Neural cell (in vitro differentiated cells): ENCODE measurements at regions not wholly inside any gene's neighbourhood (a gene's known extent, or its start where the extent isn't known, plus 50 kb on each side); places are given as distances from the start of the nearest gene placed in this dataset.

ENCODE experiments used
- H2AFZ ChIP-seq: fragments of 200-600, 300-800 bp; sonication (generic), shearing (Covaris generic); 2 replicates; pipeline ENCODE4 v1.6.0; 2014; ENCODE audit warnings: low read depth, mild to moderate bottlenecking, antibody characterized with exemption, low read length, moderate library complexity
- H3F3A ChIP-seq: fragments of 200-600 bp; shearing (Covaris generic); 2 replicates; pipeline ENCODE4 v1.6.1; 2016; ENCODE audit warnings: mild to moderate bottlenecking, moderate library complexity, mixed read lengths, antibody characterized with exemption, low read length; ENCODE audit not compliant: insufficient read depth, poor library complexity, severe bottlenecking
- H3K27ac ChIP-seq: fragments of 200-600, 300-800 bp; sonication (generic), shearing (Covaris generic); 2 replicates; pipeline ENCODE4 v1.5.1; 2014; ENCODE audit warnings: mild to moderate bottlenecking, low read length, moderate library complexity
- H3K27me3 ChIP-seq: fragments of 300-800, 200-600 bp; sonication (generic), shearing (Covaris generic); 2 replicates; pipeline ENCODE4 v1.6.0; 2014; ENCODE audit warnings: mild to moderate bottlenecking, low read depth, low read length, moderate library complexity; ENCODE audit not compliant: insufficient read depth
- H3K36me3 ChIP-seq: fragments of 300-800, 200-600 bp; sonication (generic), shearing (Covaris generic); 2 replicates; pipeline ENCODE4 v1.5.1; 2014; ENCODE audit warnings: mild to moderate bottlenecking, antibody characterized with exemption, low read length, moderate library complexity; ENCODE audit not compliant: insufficient read depth
- H3K4me2 ChIP-seq: fragments of 300-800, 200-600 bp; sonication (generic), shearing (Covaris generic); 2 replicates; pipeline ENCODE4 v1.6.0; 2014; ENCODE audit warnings: mild to moderate bottlenecking, low read length
- H3K4me3 ChIP-seq: fragments of 300-800, 200-600 bp; sonication (generic), shearing (Covaris generic); 2 replicates; pipeline ENCODE4 v1.5.1; 2014; ENCODE audit warnings: mild to moderate bottlenecking, low read length, moderate library complexity
- H3K79me2 ChIP-seq: fragments of 200-600 bp; shearing (Covaris generic); replicated peaks from 2 replicates; pipeline ENCODE4 v1.6.0; 2014; ENCODE audit warnings: mild to moderate bottlenecking, low read length, moderate library complexity; ENCODE audit not compliant: insufficient read depth
- H3K9ac ChIP-seq: fragments of 300-800, 200-600 bp; sonication (generic), shearing (Covaris generic); 2 replicates; pipeline ENCODE4 v1.6.1; 2016; ENCODE audit warnings: mild to moderate bottlenecking, low read length, mixed read lengths
- H3K9me2 ChIP-seq: fragments of 200-600 bp; shearing (Covaris generic); 2 replicates; pipeline ENCODE4 v1.6.1; 2016; ENCODE audit warnings: mild to moderate bottlenecking, low read length, mixed read lengths; ENCODE audit not compliant: insufficient read depth
- H3K9me3 ChIP-seq: fragments of 200-600, 300-800 bp; sonication (generic), shearing (Covaris generic); 2 replicates; pipeline ENCODE4 v1.6.1; 2016; ENCODE audit warnings: mild to moderate bottlenecking, mixed run types, low read length, moderate library complexity, mixed read lengths
- H4K20me1 ChIP-seq: fragments of 200-600 bp; shearing (Covaris generic); 2 replicates; pipeline ENCODE4 v1.6.1; 2016; ENCODE audit warnings: mild to moderate bottlenecking, mixed run types; ENCODE audit not compliant: insufficient read depth
- CTCF ChIP-seq: fragments of 450-650 bp; IDR thresholded peaks from 2 replicates; pipeline ENCODE4 v1.5.1; 2014; ENCODE audit warnings: antibody characterized with exemption, mild to moderate bottlenecking, moderate library complexity; ENCODE audit not compliant: poor library complexity, severe bottlenecking
- EP300 ChIP-seq: fragments of 450-650 bp; conservative IDR thresholded peaks from 2 replicates; pipeline ENCODE4 v1.6.1; 2014; ENCODE audit warnings: antibody characterized with exemption, mild to moderate bottlenecking, moderate library complexity; ENCODE audit not compliant: poor library complexity, severe bottlenecking
- EZH2 ChIP-seq: fragments of 200-600, 300-800 bp; shearing (Covaris generic), sonication (generic); IDR thresholded peaks from 2 replicates; pipeline ENCODE4 v1.6.1; 2014; ENCODE audit warnings: antibody characterized with exemption, low read length, borderline replicate concordance, mild to moderate bottlenecking; ENCODE audit not compliant: insufficient read depth, poor library complexity, severe bottlenecking
- MXI1 ChIP-seq: fragments of 450-650 bp; conservative IDR thresholded peaks from 2 replicates; pipeline ENCODE4 v1.6.1; 2014; ENCODE audit warnings: antibody characterized with exemption, mild to moderate bottlenecking; ENCODE audit not compliant: poor library complexity, severe bottlenecking
- POLR2AphosphoS5 ChIP-seq: IDR thresholded peaks from 2 replicates; pipeline ENCODE4 v1.6.1; 2012
- RAD21 ChIP-seq: fragments of 450-650 bp; conservative IDR thresholded peaks from 2 replicates; pipeline ENCODE4 v1.6.1; 2014; ENCODE audit warnings: antibody characterized with exemption, mild to moderate bottlenecking, moderate library complexity
- REST ChIP-seq: IDR thresholded peaks from 2 replicates; pipeline ENCODE4 v1.6.1; 2012; ENCODE audit warnings: borderline replicate concordance
- SMC3 ChIP-seq: fragments of 450-650 bp; conservative IDR thresholded peaks from 2 replicates; pipeline ENCODE4 v1.6.1; 2014; ENCODE audit warnings: antibody characterized with exemption, mild to moderate bottlenecking, moderate library complexity; ENCODE audit not compliant: poor library complexity
- TAF1 ChIP-seq: IDR thresholded peaks from 2 replicates; pipeline ENCODE4 v1.6.1; 2012; ENCODE audit warnings: low read depth

GRCh38 chr21:36613059-36613458, 85.9 kb upstream of the SIM2 start:
- no peaks in the 10 kb centered on the region for H4K20me1 ChIP-seq
- H3K4me3 ChIP-seq = no peak overlapping the region
- no peak for TF ChIP-seq POLR2AphosphoS5
- TF ChIP-seq EZH2 = no peak
- no peak for TF ChIP-seq TAF1
- TF ChIP-seq MXI1 = no peak
- no peak for TF ChIP-seq RAD21
- TF ChIP-seq SMC3 = no peak
- TF ChIP-seq CTCF = no peak
- no peak for TF ChIP-seq REST
- TF ChIP-seq EP300 = no peak
- H3K9me3 ChIP-seq = peaks cover 3% of the 10 kb centered on the region
- H3K27ac ChIP-seq = no peak overlapping the region
- H3K79me2 ChIP-seq = no peaks in the 10 kb centered on the region
- H3K36me3 ChIP-seq = no peaks in the 10 kb centered on the region
- H3K9ac ChIP-seq = no peak overlapping the region
- no peak overlapping the region for H2AFZ ChIP-seq
- H3K9me2 ChIP-seq = no peaks in the 10 kb centered on the region
- no peak overlapping the region for H3K4me2 ChIP-seq
- H3K27me3 ChIP-seq = no peaks in the 10 kb centered on the region
- no peaks in the 10 kb centered on the region for H3F3A ChIP-seq

GRCh38 chr21:36613554-36613953, 85.4 kb upstream of the SIM2 start:
- Histone ChIP-seq H2AFZ (no peak overlapping the region), H3K9me3 (peaks cover 3% of the 10 kb centered on the region), H3K27me3 (no peaks in the 10 kb centered on the region), H4K20me1 (no peaks in the 10 kb centered on the region), H3K9me2 (no peaks in the 10 kb centered on the region), H3K9ac (no peak overlapping the region), H3K4me3 (no peak overlapping the region), H3K27ac (no peak overlapping the region), H3F3A (no peaks in the 10 kb centered on the region), H3K79me2 (no peaks in the 10 kb centered on the region), H3K4me2 (no peak overlapping the region), H3K36me3 (no peaks in the 10 kb centered on the region)
- TF ChIP-seq EP300 (no peak), RAD21 (no peak), POLR2AphosphoS5 (no peak), EZH2 (no peak), REST (no peak), SMC3 (no peak), TAF1 (no peak), CTCF (no peak)
